HG03432 (cell line): ENCODE measurements at regions not wholly inside any gene's neighbourhood (a gene's known extent, or its start where the extent isn't known, plus 50 kb on each side); places are given as distances from the start of the nearest gene placed in this dataset.

Experiments
- ATAC-seq: cut with Tn5 transposase; IDR thresholded peaks from one replicate; pipeline ENCODE4 v1.9.1; 2021; ENCODE audit warnings: mild to moderate bottlenecking, moderate library complexity; ENCODE audit not compliant: unreplicated experiment

DNA sequence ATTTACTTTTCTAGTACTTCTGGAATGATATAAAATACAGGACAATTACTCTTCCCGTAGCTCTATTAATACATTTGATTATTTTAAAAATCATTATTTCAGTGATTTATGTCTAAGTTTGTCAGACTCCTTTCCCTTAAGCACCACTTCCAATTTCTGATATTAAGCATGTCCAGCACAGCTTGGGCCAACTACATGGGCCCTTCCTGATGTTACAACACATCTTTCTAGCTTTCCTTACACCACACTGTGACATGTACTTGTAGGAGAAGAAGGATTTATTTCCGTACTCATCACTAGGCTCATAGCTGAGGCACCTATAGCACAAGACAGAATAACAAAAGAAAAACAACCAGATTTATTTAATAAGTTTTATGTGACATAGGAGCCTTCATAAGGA lies 134.8 kb upstream of the HNRNPA3 start:
- no peak for ATAC-seq

DNA sequence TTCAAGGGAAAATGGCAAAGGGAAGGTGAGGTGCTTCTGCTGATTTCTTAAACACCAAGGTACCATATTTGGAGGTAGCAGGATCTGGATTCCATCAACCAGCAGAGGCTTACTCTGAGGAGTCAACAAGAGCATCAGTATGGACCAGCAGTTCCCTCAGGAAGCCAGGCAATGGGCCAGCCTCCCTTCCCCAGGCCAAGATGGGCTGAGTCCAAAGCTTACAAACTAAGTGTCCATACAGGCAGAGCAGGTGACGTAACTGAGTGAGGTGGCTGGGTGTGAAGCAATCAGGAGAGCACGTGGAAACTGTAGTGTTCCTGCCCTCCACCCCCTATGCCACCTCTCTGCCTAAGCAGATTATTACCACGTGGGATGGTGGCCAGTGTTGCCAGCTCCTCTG lies 134.2 kb upstream of the HNRNPA3 start:
- ATAC-seq: no peak

DNA sequence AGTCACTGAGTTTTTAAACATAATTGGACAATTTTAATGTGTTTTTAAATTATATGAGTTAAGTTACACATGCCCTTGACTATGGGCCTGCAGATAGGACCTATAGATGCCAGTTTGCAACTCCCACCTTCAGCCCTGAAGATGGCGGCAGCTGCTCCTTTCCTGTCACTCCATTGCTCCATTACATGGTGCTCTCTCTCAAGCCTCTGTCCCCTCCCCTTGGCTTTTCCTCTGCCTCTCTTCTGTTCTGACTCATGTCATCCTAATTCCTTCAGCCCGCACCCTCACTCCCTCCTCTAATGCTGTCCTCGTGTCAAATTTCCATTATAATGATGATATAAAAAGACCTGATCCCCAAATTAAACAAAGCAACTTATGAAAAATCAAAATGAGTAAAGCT lies 133.7 kb upstream of the HNRNPA3 start:
- no peak for ATAC-seq

DNA sequence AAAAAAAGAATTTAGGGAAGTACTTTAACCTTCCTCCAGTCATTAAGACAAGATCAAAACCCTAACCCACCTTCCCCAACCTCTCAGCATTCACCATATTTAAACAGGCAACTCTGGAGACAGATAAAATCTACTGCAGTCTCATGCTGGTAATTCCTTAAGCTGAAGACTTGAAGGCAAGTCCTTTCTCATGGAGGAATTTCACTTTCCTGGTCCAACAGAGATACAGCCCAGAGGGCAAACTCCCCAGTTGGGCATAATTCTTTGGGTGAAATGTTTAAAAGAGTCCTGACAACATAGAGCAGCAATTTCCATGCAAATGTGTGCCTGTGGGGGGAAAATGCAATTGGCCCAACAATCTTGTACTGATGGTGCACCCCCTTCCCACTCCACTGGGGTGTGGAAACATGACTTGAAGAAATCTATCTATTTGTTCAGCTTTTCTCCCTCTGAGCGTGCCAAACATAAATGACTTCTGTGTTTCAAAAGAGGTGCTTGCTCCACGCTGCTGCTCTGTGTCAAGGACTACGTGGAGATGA lies 131.8 kb upstream of the HNRNPA3 start:
- ATAC-seq: no peak

DNA sequence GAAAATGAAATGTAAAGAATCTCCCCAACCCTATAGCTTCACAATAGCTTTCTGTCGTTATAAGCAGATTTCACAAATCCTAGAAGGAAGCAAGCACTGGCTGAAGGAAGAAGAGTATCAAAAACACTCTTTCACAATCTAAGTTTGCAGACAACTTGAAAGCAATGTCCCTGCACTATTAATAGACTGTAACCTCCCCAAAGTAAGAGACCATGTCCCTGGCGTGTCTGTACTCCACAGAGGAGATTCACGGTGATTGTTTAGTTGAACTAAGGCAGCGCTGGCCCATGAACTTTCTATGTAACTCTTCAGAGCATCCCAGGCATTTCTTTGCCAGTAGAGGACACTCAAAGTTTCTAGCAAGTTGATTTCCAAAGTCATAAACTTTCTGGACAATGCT lies 128.0 kb upstream of the HNRNPA3 start:
- ATAC-seq: no peak

DNA sequence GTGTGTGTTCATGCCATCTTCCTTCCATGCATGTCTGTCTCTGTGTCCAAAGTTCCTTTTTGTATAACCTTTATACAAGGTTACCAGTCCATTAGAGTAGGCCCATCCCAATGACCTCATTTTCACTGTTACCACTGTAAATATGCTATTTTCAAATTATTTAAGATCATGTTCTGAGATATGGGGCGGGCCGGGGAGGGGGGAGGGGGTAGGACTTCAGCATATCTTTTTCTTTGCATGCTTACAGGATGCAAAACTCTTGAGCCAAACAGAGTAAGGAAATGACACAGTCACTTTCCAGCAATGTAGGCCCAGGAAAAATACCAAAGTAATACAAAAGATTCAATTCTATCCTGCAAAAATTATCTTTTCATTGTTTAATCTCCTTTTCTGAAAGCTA lies 124.1 kb upstream of the HNRNPA3 start:
- ATAC-seq: no peak

DNA sequence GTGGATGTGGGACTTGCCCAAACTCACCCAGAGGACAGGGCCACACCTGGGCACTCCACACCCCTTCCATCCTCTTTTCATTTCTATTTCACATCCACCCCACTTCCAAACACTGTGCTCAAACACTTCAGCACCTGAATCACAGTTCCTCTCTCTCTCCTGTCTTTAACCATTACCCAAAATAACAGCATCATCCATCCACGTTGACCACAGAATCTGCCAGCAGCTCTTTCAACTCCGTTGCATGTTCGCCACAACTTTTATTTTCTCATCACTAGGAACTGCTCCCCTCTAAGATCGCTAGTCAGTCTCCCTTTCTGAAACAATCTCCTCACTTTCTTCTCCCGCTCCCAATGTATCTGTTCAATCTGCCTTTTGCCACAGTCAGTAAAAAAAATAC lies 121.6 kb upstream of the HNRNPA3 start:
- no peak for ATAC-seq

DNA sequence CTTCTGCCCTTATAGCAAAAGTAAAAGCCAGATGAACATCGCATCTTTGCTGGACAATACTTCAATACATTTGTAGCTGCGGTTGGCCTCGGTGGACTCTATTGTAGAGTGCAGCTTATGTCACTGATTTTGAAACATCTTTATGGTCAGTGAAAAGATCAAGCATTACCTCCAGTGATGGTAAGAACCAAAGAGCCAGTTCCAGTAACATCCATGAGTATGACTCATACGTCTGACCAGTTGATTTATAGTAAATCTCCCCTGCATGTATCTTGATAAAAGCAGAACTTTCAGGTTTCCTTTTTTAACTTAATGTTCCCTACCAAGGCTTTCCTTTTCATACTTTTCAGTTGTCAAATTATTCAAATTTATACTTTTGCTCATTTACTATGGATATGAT lies 119.2 kb upstream of the HNRNPA3 start:
- no peak for ATAC-seq

DNA sequence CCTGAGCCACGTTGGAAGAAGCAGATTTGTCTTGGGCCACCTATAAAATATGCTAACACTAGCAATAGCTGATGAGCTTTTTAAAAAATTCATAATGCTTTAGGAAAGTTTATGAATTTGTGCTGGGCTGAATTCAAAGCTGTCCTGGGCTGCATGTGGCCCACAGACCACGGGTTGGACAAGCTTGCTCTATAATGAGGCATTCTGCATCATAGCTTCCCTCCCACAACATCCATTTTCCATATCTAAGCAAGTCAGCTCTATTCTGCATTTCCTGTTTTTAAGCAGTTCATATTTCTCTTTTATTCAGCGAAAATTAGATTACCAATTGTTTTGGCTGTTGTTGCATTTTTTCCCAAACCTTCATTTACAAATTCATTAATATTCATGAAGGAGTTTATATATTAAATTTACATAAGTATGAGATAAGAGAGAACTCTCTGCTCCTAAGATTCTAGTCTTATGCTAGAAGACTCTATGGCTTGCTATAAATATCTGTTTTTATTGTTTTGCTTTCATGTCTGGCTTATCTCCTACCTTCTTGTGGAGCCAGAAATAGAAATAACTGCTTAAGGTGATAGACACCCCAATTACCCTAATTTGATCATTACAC lies 114.5 kb upstream of the HNRNPA3 start:
- no peak for ATAC-seq

DNA sequence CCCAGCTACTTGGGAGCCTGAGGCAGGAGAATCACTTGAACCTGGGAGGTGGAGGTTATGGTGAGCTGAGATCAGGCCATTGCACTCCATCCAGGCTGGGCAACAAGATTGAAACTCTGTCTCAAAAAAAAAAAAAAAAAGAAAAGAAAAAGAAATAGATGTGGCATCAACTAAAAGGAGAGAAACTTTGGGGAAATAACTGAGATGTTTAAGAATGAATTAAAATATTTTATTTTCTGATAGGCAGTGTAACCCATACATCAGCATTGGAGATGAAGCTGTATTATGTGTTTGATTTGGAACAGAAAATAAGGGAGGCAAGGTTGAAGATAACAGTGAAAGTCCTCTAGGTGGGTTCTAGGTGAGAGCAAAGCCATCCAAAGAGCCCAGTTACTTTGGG lies 110.7 kb upstream of the HNRNPA3 start:
- no peak for ATAC-seq

DNA sequence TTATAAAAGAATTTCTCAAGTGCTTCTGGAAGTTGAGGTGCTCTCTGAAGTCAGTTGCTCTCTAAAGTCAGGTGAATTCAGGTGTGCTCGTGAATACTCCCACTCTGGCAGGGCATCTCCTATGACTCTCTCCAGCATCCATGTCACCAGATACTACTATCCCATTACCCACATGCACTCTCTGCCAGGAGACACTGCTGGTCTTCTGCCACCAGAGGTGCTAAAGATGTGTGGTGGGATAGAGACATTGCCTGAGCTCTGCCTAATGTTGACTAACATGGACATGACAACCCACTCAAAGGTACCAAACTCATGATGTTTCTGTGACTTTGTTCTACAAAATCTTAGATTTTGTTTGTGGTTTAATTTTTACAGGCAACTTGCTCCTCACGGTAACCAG lies 106.4 kb upstream of the HNRNPA3 start:
- no peak for ATAC-seq

DNA sequence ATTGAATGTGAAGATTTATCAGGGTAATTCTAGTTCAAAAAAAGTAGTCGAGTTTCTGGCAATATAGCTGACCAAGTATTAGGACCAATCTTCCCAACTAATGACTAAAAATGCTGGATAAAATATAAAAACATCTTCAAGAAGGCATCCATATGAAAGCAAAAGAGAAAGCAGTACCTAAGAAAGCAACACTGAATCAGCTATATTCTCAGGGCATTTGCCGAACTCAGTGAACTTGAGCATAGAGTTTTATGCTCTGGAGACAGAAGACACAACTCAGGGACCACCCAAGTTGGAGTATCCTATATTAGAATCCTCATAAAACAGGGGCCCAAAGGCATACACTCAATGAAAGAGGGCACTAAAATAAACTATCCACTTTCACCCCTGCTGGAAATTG lies 103.7 kb upstream of the HNRNPA3 start:
- ATAC-seq: no peak

DNA sequence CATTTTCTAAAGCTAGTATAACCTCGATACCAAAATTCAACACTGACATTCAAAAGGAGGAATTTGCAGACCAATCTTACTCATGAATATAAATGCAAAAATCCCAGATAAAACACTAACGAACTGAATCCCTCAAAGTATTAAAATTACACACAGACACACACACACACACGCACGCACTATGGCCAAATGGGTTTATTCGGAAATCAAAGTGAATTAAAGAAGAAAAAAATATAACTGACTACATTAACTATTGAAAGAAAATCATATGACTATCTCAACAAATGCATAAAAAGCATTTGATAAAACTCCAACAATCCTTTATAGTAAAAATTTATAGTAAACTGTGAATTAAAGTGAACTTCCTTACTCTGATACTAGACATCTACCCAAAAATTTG lies 97.9 kb upstream of the HNRNPA3 start:
- ATAC-seq: no peak

DNA sequence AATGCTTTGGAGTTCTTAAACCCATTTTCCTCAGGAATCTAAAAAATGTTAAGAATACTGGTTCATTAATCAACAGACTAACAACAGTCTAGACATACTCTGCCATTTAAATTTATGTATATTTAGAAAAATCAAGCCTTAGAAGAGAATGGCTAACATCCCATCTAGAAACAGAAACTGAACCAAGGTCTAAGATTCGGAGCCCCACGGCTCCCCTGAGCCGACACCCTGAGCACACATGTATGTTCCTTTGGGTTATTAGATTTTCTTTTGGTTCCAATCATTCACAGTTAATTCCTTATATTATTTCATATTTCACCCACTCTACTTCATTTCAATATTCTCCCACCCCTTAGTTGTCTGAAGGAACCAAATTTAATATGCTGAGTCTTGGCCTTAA lies 94.8 kb upstream of the HNRNPA3 start:
- no peak for ATAC-seq

DNA sequence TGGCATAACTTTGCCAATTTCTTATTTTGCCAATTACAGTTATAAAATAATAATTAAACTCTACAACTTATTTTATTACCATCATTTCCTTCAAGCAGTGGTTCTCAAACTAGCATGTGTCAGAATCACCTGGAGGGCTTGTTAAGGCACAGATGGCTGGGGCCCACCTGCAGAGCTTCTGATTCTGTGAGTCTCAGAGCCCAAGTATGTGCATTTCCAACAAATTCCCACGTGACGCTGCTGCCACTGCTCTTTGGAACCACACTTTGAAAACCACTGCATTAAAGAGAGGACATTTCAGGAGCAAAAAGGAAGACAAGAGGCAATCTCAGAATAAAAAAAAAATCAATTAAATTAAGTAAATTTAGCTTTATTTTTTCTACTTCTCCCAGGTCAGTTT lies 94.0 kb upstream of the HNRNPA3 start:
- ATAC-seq: no peak

DNA sequence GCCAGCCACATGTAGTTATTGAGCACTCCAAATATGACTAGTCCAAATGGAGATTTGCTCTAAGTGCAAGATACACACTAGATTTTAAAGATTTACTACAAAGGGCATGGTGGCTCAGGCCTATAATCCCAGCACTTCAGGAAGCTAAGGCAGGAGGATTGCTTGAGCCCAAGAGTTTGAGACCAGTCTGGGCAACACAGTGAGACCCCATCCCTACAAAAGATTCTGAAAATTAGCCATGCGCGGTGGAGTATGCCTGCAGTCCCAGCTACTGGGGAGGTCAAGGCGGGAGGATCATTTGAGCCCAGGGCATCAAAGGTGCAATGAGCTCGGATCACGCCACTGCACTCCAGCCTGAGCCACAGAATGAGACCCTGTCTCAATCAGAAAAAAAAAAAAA lies 93.5 kb upstream of the HNRNPA3 start:
- ATAC-seq: no peak

DNA sequence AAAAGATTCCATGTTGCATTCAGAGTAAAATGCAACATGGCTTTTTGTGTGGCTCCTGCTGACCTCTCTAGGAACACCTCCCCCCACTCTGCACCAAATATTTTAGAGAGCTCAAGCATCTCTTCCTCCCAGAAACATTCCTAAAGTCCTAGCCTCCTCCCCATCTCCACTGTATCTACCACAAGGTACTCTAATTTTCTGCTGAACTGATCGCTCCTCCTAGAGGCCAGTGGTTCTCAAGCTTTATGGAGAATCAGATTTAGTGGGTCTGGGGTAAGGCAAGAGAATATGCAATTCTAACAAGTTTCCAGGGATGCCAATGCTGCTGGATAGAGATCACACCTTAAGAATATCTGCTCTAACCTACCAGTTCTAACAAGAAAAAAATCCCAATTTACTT lies 89.5 kb upstream of the HNRNPA3 start:
- no peak for ATAC-seq

DNA sequence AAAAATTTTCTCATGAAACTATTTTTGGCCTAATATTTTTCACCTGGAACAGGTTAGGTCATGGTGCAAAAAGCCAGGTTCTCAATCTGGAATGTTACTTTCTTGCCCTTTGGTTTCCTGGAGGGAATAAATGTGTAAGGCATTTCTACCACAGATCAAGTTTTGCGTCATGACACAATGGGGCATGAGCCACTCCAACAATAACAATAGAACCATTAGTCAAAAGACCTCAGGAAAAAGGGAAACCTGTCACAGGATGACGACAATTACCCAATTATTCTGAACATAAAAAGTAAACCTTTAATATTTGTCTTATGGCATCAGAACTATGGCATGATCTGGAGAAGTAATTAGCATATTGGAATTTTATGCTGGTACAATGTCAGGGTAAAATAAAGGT lies 88.2 kb upstream of the HNRNPA3 start:
- no peak for ATAC-seq

DNA sequence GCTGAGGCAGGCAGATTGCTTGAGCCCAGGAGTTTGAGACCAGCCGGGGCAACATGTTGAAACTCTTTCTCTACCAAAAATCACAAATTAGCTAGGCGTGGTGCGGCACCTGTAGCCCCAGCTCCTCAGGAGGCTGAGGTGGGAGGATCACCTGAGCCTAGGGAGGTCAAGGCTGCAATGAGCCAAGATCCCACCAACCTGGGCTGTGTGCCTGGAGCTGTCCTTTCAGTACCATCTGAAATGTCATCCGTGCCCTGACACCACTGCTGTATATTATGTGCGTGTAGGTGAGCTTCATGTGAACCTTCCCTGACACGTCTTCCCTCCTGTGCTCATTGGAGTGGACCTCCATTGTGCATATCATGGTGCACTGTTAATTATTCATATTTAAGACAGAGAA lies 84.8 kb upstream of the HNRNPA3 start:
- no peak for ATAC-seq

DNA sequence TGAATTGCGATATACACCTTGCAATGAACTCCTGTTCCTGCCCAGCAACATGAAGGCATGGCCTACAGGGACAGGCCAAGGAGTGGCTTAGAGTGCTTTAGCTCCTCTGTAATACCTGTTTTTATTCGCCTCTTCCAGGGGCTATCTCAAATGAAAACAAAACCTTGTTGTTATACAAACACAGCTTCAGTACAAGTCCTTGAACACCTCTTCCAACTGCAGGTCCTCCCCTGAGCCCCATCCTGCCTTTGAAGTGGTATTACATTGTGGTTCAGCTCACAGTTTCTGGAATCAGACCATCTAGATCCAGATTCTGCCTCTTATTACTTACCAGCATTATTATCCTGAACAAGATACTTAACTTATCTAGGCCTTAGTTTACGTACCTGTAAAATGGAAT lies 83.0 kb upstream of the HNRNPA3 start:
- no peak for ATAC-seq

DNA sequence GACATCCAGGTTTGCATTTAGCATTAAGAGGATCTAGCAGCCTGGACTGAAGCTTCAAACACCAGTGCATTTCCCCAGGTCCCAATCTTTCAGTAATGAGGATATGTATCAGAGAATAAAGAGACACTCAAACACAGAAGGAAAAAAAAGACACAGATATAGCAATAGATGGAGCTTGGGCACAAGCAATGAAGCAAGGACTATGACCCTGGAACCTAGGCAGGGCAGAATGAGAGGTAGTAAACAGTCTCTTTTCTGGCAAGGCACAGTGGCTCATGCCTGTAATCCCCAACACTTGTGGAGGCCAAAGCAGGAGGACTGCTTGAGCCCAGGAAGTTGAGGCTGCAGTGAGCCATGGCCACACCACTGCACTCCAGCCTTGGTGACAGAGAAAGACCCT lies 80.7 kb upstream of the HNRNPA3 start:
- no peak for ATAC-seq

DNA sequence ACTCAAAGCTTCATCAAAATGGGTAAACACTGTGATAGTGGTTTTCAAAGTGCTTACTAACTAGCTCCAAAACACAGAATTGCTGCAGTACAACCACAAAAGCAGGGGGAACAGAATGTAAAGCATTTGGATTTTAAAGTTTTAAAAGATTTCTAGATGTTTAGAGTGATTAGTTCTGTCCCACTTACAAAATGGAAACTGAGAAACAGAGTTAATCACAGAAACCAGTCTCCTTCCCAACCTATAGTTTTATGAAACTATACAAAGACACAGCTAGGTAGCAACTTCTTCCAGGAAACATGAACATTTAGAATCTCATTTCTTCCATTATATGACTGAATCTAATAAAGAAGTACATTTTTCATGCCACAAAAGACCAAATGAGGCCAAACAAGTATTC lies 73.8 kb upstream of the HNRNPA3 start:
- no peak for ATAC-seq

DNA sequence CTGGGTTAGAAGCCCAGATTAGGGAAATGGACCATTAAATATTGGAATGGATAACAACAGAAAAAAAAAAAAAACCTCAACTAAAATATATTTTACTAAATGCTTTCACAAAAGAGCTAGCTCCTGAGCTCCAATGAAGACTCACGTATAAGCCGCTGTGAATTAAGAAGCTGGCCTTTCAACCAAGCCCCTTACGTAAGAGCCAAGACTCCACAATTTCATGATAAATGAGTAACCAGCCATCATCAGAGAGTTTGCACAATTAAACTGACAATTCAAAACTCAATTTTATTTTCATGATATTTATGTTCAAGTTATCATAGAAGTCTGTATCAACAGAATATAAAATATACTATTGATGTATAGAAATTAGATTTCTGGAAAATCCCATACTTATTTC lies 70.7 kb upstream of the HNRNPA3 start:
- ATAC-seq: no peak
